ENCODE measurements at regions not wholly inside any gene's neighbourhood (a gene's known extent, or its start where the extent isn't known, plus 50 kb on each side); places are given as distances from the start of the nearest gene placed in this dataset.

- H3K36me3 ChIP-seq = no peaks in the 10 kb centered on the region
- no peaks in the 10 kb centered on the region for H3K9me3 ChIP-seq
- TF ChIP-seq CTCF (IDR thresholded peaks at IDR 0.05) = no peak
- intact Hi-C loops (cut with DNase I; ENCODE audit: low total_unique reads) = no loop called here
- no peak overlapping the region for H3K27ac ChIP-seq
- H3K27me3 ChIP-seq = no peaks in the 10 kb centered on the region
- H3K4me3 ChIP-seq = no peak overlapping the region
- DNase-seq = no peak
- no peaks in the 10 kb centered on the region for H3K4me1 ChIP-seq
These were observed 223.8 kb downstream of the CEMIP2 start for GRCh38 chr9:71544464-71544863.

GRCh38 chr9:71541436-71541835 lies 226.9 kb downstream of the CEMIP2 start:
- H3K4me1 ChIP-seq = no peaks in the 10 kb centered on the region
- H3K36me3 ChIP-seq = no peaks in the 10 kb centered on the region
- no peak overlapping the region for H3K27ac ChIP-seq
- intact Hi-C loops (cut with DNase I; ENCODE audit: low total_unique reads) = no loop called here
- no peaks in the 10 kb centered on the region for H3K27me3 ChIP-seq
- no peak for TF ChIP-seq CTCF (IDR thresholded peaks at IDR 0.05)
- H3K9me3 ChIP-seq = no peaks in the 10 kb centered on the region
- no peak overlapping the region for H3K4me3 ChIP-seq
- DNase-seq = no peak

GRCh38 chr9:71524996-71525580 lies 243.2 kb downstream of the CEMIP2 start:
- Histone ChIP-seq H3K27ac (no peak overlapping the region), H3K27me3 (no peaks in the 10 kb centered on the region), H3K4me1 (no peaks in the 10 kb centered on the region), H3K36me3 (no peaks in the 10 kb centered on the region), H3K9me3 (no peaks in the 10 kb centered on the region), H3K4me3 (no peak overlapping the region)
- intact Hi-C loops (cut with DNase I; ENCODE audit: low total_unique reads) = no loop called here
- DNase-seq = no peak
- no peak for TF ChIP-seq CTCF (IDR thresholded peaks at IDR 0.05)

- Histone ChIP-seq H3K4me1 (no peaks in the 10 kb centered on the region), H3K27me3 (no peaks in the 10 kb centered on the region), H3K27ac (no peak overlapping the region), H3K4me3 (no peak overlapping the region), H3K9me3 (no peaks in the 10 kb centered on the region), H3K36me3 (no peaks in the 10 kb centered on the region)
- intact Hi-C loops (cut with DNase I; ENCODE audit: low total_unique reads) = no loop called here
- TF ChIP-seq CTCF (IDR thresholded peaks at IDR 0.05) = no peak
- no peak for DNase-seq
These were observed 243.8 kb downstream of the CEMIP2 start for GRCh38 chr9:71524516-71524915.

- intact Hi-C loops (cut with DNase I; ENCODE audit: low total_unique reads) = no loop called here
- no peaks in the 10 kb centered on the region for H3K36me3 ChIP-seq
- no peak overlapping the region for H3K4me3 ChIP-seq
- no peaks in the 10 kb centered on the region for H3K4me1 ChIP-seq
- no peak overlapping the region for H3K27ac ChIP-seq
- TF ChIP-seq CTCF (IDR thresholded peaks at IDR 0.05) = no peak
- no peaks in the 10 kb centered on the region for H3K9me3 ChIP-seq
- H3K27me3 ChIP-seq = peaks cover 0 to 5% of the 10 kb centered on the region in 2 donors
- DNase-seq = no peak
These were observed 247.2 kb downstream of the CEMIP2 start for GRCh38 chr9:71521132-71521531.
